Limb (tissue), 2 donors: ENCODE measurements at regions not wholly inside any gene's neighbourhood (a gene's known extent, or its start where the extent isn't known, plus 50 kb on each side); places are given as distances from the start of the nearest gene placed in this dataset.
A peak's percentile ranks its signal among the peaks of the same experiment; 100 is the strongest.

Experiments used
- DNase-seq, 2 donors: peaks; one replicate each; pipeline ENCODE4 v3.0.0-alpha.2; 2016; ENCODE audit errors: extremely low spot score in 2 of 2

- DNase-seq: no peak
These were observed 225.3 kb downstream of the EN1 start for GRCh38 chr2:118622108-118622507.

GRCh38 chr2:118618279-118618678 is 229.2 kb downstream of the EN1 start:
- no peak for DNase-seq

GRCh38 chr2:118616432-118616831 is 231.0 kb downstream of the EN1 start:
- no peak for DNase-seq

- DNase-seq: no peak
These were observed 232.6 kb downstream of the EN1 start for GRCh38 chr2:118614841-118615271.

- DNase-seq: no peak
These were observed 233.7 kb downstream of the EN1 start for GRCh38 chr2:118613737-118614136.

GRCh38 chr2:118611691-118612090 is 235.8 kb downstream of the EN1 start:
- DNase-seq: no peak

GRCh38 chr2:118609138-118609537 is 238.3 kb downstream of the EN1 start:
- no peak for DNase-seq

GRCh38 chr2:118607641-118608040 is 239.8 kb downstream of the EN1 start:
- DNase-seq: peak in 1 of 2 donors; percentile 18

GRCh38 chr2:118604811-118605210 is 242.6 kb downstream of the EN1 start:
- DNase-seq: no peak

- no peak for DNase-seq
These were observed 243.1 kb downstream of the EN1 start for GRCh38 chr2:118604371-118604770.

- DNase-seq: no peak
These were observed 248.3 kb downstream of the EN1 start for GRCh38 chr2:118599141-118599540.

- DNase-seq: no peak
These were observed 250.8 kb downstream of the EN1 start for GRCh38 chr2:118596620-118597019.

- DNase-seq: no peak
These were observed 254.2 kb downstream of the EN1 start for GRCh38 chr2:118593257-118593656.

- DNase-seq: no peak
These were observed 256.2 kb downstream of the EN1 start for GRCh38 chr2:118591223-118591622.

- no peak for DNase-seq
These were observed 257.7 kb downstream of the EN1 start for GRCh38 chr2:118589721-118590120.

GRCh38 chr2:118588850-118589249 is 258.6 kb downstream of the EN1 start:
- no peak for DNase-seq

- DNase-seq: no peak
These were observed 261.1 kb downstream of the EN1 start for GRCh38 chr2:118586312-118586711.

- DNase-seq: no peak
These were observed 262.6 kb downstream of the EN1 start for GRCh38 chr2:118584877-118585276.

GRCh38 chr2:118584062-118584749 is 263.2 kb downstream of the EN1 start:
- no peak for DNase-seq

- DNase-seq: no peak
These were observed 265.4 kb downstream of the EN1 start for GRCh38 chr2:118582058-118582457.

- no peak for DNase-seq
These were observed 266.8 kb downstream of the EN1 start for GRCh38 chr2:118580651-118581050.

- no peak for DNase-seq
These were observed 267.3 kb downstream of the EN1 start for GRCh38 chr2:118580107-118580506.

- no peak for DNase-seq
These were observed 270.2 kb downstream of the EN1 start for GRCh38 chr2:118577202-118577601.
